Vagina (tissue), 2 donors: ENCODE measurements at regions not wholly inside any gene's neighbourhood (a gene's known extent, or its start where the extent isn't known, plus 50 kb on each side); places are given as distances from the start of the nearest gene placed in this dataset.

ENCODE experiments used
- POLR2A ChIP-seq, 2 donors: fragments of 450-650 bp; IDR thresholded peaks; one replicate each; pipeline ENCODE4 v1.6.1; 2017; ENCODE audit warnings: antibody characterized with exemption in 2 of 2, mild to moderate bottlenecking in 2 of 2, moderate library complexity in 2 of 2
- TF ChIP-seq, protein P1 (sequence below), 3 experiments: fragments of 450-650 bp in 2 of 3; fragments of 200-600 bp in 1 of 3; sonication (generic) in 1 of 3; IDR thresholded peaks; one replicate each; pipeline ENCODE4 v1.5.1; 2017 to 2019; ENCODE audit warnings: antibody characterized with exemption in 3 of 3, mild to moderate bottlenecking in 2 of 3, moderate library complexity in 2 of 3

DNA sequence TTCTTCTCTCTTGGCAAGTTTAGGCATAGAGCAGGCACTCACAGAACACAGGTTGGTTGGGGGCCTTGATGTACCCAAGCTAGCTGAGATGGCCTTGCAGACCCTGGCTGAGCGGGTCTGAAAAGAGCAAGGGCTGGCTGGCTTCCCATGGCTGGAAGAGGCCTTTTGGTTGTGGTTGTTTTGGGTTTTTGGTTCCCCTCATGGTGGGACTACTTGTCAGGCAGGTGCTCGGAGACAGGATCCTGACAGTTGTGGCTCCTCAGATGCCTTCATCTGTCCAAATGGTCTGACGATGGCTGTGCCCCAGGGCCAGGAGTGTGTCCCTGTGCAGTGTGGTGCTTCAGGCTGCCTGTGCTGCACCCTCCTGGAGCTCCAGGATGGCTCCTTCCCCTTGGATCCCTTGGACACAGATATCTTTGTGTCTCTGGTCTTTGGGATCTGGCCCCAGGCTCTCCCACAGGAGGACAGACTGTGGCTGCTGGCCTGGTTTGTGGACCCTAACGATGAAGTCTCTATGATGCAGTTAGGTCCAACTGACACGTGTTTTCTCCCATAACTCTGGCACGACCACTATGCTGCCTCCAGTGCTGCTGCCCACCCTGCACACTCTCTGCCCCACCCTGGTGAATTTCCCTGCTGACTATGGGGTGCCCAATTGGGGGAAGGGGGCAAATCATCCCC lies 321.5 kb upstream of the ZNF32 start:
- TF ChIP-seq, protein P1, sequence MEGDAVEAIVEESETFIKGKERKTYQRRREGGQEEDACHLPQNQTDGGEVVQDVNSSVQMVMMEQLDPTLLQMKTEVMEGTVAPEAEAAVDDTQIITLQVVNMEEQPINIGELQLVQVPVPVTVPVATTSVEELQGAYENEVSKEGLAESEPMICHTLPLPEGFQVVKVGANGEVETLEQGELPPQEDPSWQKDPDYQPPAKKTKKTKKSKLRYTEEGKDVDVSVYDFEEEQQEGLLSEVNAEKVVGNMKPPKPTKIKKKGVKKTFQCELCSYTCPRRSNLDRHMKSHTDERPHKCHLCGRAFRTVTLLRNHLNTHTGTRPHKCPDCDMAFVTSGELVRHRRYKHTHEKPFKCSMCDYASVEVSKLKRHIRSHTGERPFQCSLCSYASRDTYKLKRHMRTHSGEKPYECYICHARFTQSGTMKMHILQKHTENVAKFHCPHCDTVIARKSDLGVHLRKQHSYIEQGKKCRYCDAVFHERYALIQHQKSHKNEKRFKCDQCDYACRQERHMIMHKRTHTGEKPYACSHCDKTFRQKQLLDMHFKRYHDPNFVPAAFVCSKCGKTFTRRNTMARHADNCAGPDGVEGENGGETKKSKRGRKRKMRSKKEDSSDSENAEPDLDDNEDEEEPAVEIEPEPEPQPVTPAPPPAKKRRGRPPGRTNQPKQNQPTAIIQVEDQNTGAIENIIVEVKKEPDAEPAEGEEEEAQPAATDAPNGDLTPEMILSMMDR (IDR thresholded peaks at IDR 0.05): no peak
- TF ChIP-seq POLR2A (IDR thresholded peaks at IDR 0.05): no peak
